HCT116 (cell line): ENCODE measurements at regions not wholly inside any gene's neighbourhood (a gene's known extent, or its start where the extent isn't known, plus 50 kb on each side); places are given as distances from the start of the nearest gene placed in this dataset.

Experiments
- ATAC-seq: fragments of 200-7000 bp; cut with Tn5 transposase; 2 replicates; pipeline ENCODE4 v1.9.1; 2020; ENCODE audit warnings: mild to moderate bottlenecking, moderate library complexity
- BruUV-seq: library from RNA; stranded (reverse); fragments of 400-500 nt; replicated peaks from 2 replicates; lab custom pipeline; 2021; lab: Mats Ljungman, UMichigan
- CTCF ChIA-PET: fragments of 300-600 bp; sonication (Branson Sonifier 250); formaldehyde crosslinking; loops from one replicate; lab custom pipeline; 2021; ENCODE audit warnings: antibody characterized with exemption; lab: Charles Lee
- POLR2A ChIA-PET: fragments of 300-600, 350-600 bp; sonication (Branson Sonifier 250); formaldehyde crosslinking; loops from one replicate; lab custom pipeline; 2021; ENCODE audit warnings: antibody characterized with exemption; lab: Charles Lee
- RAD21 ChIA-PET, 2 experiments: fragments of 300-600 bp; sonication (Branson Sonifier 250); formaldehyde crosslinking; loops; one replicate each; lab custom pipeline; 2023; ENCODE audit warnings: low total read pairs in 2 of 2; ENCODE audit not compliant: uncharacterized antibody in 2 of 2, unreplicated experiment in 2 of 2, low non-redundant PET in 1 of 2; lab: Charles Lee
- DNase-seq: peaks from one replicate; pipeline ENCODE4 v3.0.0-alpha.2; 2010; ENCODE audit warnings: low read depth, low spot score
- H2AFZ ChIP-seq: fragments of 200-600 bp; shearing (Covaris generic), sonication (generic); 2 replicates; pipeline ENCODE4 v1.6.1; 2017; ENCODE audit warnings: low read depth, mixed run types, mixed read lengths, antibody characterized with exemption, low read length; ENCODE audit not compliant: poor library complexity, severe bottlenecking
- H3K27ac ChIP-seq: 2 replicates; pipeline ENCODE4 v1.5.1; 2012; ENCODE audit warnings: low read depth, low read length
- H3K27me3 ChIP-seq: fragments of 200-600 bp; sonication (generic); 2 replicates; pipeline ENCODE4 v1.6.1; 2016; ENCODE audit warnings: mixed run types, low read length, mixed read lengths; ENCODE audit not compliant: insufficient read depth
- H3K36me3 ChIP-seq, 2 experiments: fragments of 200-500 bp in 1 of 2; fragments of 200-600 bp in 1 of 2; sonication (Bioruptor generic) in 1 of 2; sonication (generic) in 1 of 2; 2 replicates each; pipeline versions ENCODE4 v1.5.1 to v1.6.1; 2014 to 2016; ENCODE audit warnings: low read length in 2 of 2, inconsistent platforms in 1 of 2, mixed read lengths in 1 of 2, mixed run types in 1 of 2; ENCODE audit not compliant: insufficient read depth in 2 of 2, control insufficient read depth in 1 of 2
- H3K4me1 ChIP-seq, 2 experiments: fragments of 200-600 bp in 1 of 2; sonication (generic) in 1 of 2; 2 replicates each; pipeline versions ENCODE4 v1.5.1 to v1.6.1; 2012 to 2017; ENCODE audit warnings: low read length in 2 of 2, inconsistent platforms in 1 of 2, mild to moderate bottlenecking in 1 of 2, mixed read lengths in 1 of 2, mixed run types in 1 of 2, moderate library complexity in 1 of 2; ENCODE audit not compliant: insufficient read depth in 2 of 2, control insufficient read depth in 1 of 2
- H3K4me2 ChIP-seq: fragments of 200-600 bp; sonication (generic); 2 replicates; pipeline ENCODE4 v1.6.1; 2017; ENCODE audit warnings: mixed run types, low read length, mixed read lengths
- H3K4me3 ChIP-seq, 2 experiments: fragments of 200-600 bp in 1 of 2; sonication (generic) in 1 of 2; replicated peaks in 1 of 2; 2 replicates each; pipeline ENCODE4 v1.5.1; 2011 to 2016; ENCODE audit warnings: low read length in 2 of 2, control low read depth in 1 of 2, low read depth in 1 of 2, mild to moderate bottlenecking in 1 of 2, mixed read lengths in 1 of 2, mixed run types in 1 of 2
- H3K79me2 ChIP-seq: fragments of 200-600 bp; sonication (generic); 2 replicates; pipeline ENCODE4 v1.6.1; 2017; ENCODE audit warnings: mild to moderate bottlenecking, mixed run types, low read length, moderate library complexity, mixed read lengths; ENCODE audit not compliant: insufficient read depth
- H3K9ac ChIP-seq: fragments of 200-600 bp; sonication (generic); 2 replicates; pipeline ENCODE4 v1.6.1; 2016; ENCODE audit warnings: low read length, mixed read lengths
- H3K9me2 ChIP-seq: fragments of 200-600 bp; sonication (generic), shearing (Covaris generic); 2 replicates; pipeline ENCODE4 v1.6.1; 2017; ENCODE audit warnings: mixed run types, mild to moderate bottlenecking, moderate library complexity; ENCODE audit not compliant: insufficient read depth
- H3K9me3 ChIP-seq, 2 experiments: fragments of 200-500 bp in 1 of 2; fragments of 200-600 bp in 1 of 2; sonication (Bioruptor generic) in 1 of 2; sonication (generic) in 1 of 2; 2 replicates each; pipeline ENCODE4 v1.6.1; 2014 to 2017; ENCODE audit warnings: low read length in 2 of 2, mixed read lengths in 2 of 2, inconsistent platforms in 1 of 2, low read depth in 1 of 2, mild to moderate bottlenecking in 1 of 2, mixed run types in 1 of 2, moderate library complexity in 1 of 2; ENCODE audit not compliant: control insufficient read depth in 1 of 2, insufficient read depth in 1 of 2
- H4K20me1 ChIP-seq: fragments of 200-600 bp; sonication (generic), shearing (Covaris generic); 2 replicates; pipeline ENCODE4 v1.6.1; 2017; ENCODE audit warnings: mixed run types, mild to moderate bottlenecking, moderate library complexity; ENCODE audit not compliant: insufficient read depth
- ATF3 ChIP-seq: IDR thresholded peaks from 2 replicates; pipeline ENCODE4 v1.6.1; 2012
- CBX3 ChIP-seq: IDR thresholded peaks from 2 replicates; pipeline ENCODE4 v1.6.1; 2012; ENCODE audit warnings: low read depth
- EGR1 ChIP-seq: IDR thresholded peaks from 2 replicates; pipeline ENCODE4 v1.6.1; 2012; ENCODE audit warnings: low read depth
- EZH2phosphoT487 ChIP-seq: fragments of 200-600 bp; IDR thresholded peaks from 2 replicates; pipeline ENCODE4 v1.6.1; 2018; ENCODE audit warnings: antibody characterized with exemption, borderline replicate concordance
- FOSL1 ChIP-seq: IDR thresholded peaks from 2 replicates; pipeline ENCODE4 v1.6.1; 2012; ENCODE audit warnings: low read depth
- JUND ChIP-seq: IDR thresholded peaks from 2 replicates; pipeline ENCODE4 v1.6.1; 2012
- SIN3A ChIP-seq: IDR thresholded peaks from 2 replicates; pipeline ENCODE4 v1.6.1; 2012; ENCODE audit warnings: low read depth
- SP1 ChIP-seq: IDR thresholded peaks from 2 replicates; pipeline ENCODE4 v1.6.1; 2012; ENCODE audit warnings: low read depth
- SRF ChIP-seq: IDR thresholded peaks from 2 replicates; pipeline ENCODE4 v1.6.1; 2012; ENCODE audit warnings: low read depth
- ZBTB33 ChIP-seq: IDR thresholded peaks from 2 replicates; pipeline ENCODE4 v1.6.1; 2011; ENCODE audit warnings: mild to moderate bottlenecking, low read length, moderate library complexity; ENCODE audit not compliant: insufficient replicate concordance; ENCODE audit errors: extremely low read depth
- ZNF274 ChIP-seq: fragments of 200-500 bp; sonication (Bioruptor generic); IDR thresholded peaks from 2 replicates; pipeline ENCODE4 v1.6.1; 2014; ENCODE audit warnings: mild to moderate bottlenecking, low read depth, low read length, inconsistent platforms
- intact Hi-C: fragments of 100-400 bp; cut with micrococcal nuclease; formaldehyde crosslinking; loops from 2 replicates; pipeline ENCODE4 v1.10.0; 2022
- TF ChIP-seq, protein P1 (sequence below): IDR thresholded peaks from 2 replicates; pipeline ENCODE4 v1.6.1; 2012

- DNase-seq: no peak
- RAD21 ChIA-PET: no interaction called here
- H3K4me2 ChIP-seq: no peak overlapping the region
- TF ChIP-seq SP1 (no peak), CBX3 (no peak), EZH2phosphoT487 (no peak), SRF (no peak), ZBTB33 (no peak), JUND (no peak), SIN3A (no peak), FOSL1 (no peak), ZNF274 (no peak), EGR1 (no peak), ATF3 (no peak)
- TF ChIP-seq, protein P1, sequence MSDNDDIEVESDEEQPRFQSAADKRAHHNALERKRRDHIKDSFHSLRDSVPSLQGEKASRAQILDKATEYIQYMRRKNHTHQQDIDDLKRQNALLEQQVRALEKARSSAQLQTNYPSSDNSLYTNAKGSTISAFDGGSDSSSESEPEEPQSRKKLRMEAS: no peak
- intact Hi-C loops: no loop called here
- POLR2A ChIA-PET: no interaction called here
- H3K4me3 ChIP-seq: no peak overlapping the region
- no TSS peak for BruUV-seq
- no peak overlapping the region for H3K9ac ChIP-seq
- ATAC-seq: no peak
- H3K9me3 ChIP-seq: peaks cover 5 to 7% of the 10 kb centered on the region in 2 experiments; a peak in 2 of 4 replicates
- H3K36me3 ChIP-seq: no peaks in the 10 kb centered on the region
- H3K9me2 ChIP-seq: no peaks in the 10 kb centered on the region
- no peak overlapping the region for H3K27ac ChIP-seq
- no peaks in the 10 kb centered on the region for H3K27me3 ChIP-seq
- H3K4me1 ChIP-seq: no peaks in the 10 kb centered on the region
- CTCF ChIA-PET: no interaction called here
- H2AFZ ChIP-seq: no peak overlapping the region
- H3K79me2 ChIP-seq: no peaks in the 10 kb centered on the region
- no peaks in the 10 kb centered on the region for H4K20me1 ChIP-seq
Observed at GRCh38 chr1:82491301-82492048, 690.7 kb downstream of the ADGRL2 start.
